Vagina (tissue), 2 donors: ENCODE measurements at regions not wholly inside any gene's neighbourhood (a gene's known extent, or its start where the extent isn't known, plus 50 kb on each side); places are given as distances from the start of the nearest gene placed in this dataset.

Experiments
- POLR2A ChIP-seq, 2 donors: fragments of 450-650 bp; IDR thresholded peaks; one replicate each; pipeline ENCODE4 v1.6.1; 2017; ENCODE audit warnings: antibody characterized with exemption in 2 of 2, mild to moderate bottlenecking in 2 of 2, moderate library complexity in 2 of 2
- TF ChIP-seq, protein P1 (sequence below), 3 experiments: fragments of 450-650 bp in 2 of 3; fragments of 200-600 bp in 1 of 3; sonication (generic) in 1 of 3; IDR thresholded peaks; one replicate each; pipeline ENCODE4 v1.5.1; 2017 to 2019; ENCODE audit warnings: antibody characterized with exemption in 3 of 3, mild to moderate bottlenecking in 2 of 3, moderate library complexity in 2 of 3

DNA sequence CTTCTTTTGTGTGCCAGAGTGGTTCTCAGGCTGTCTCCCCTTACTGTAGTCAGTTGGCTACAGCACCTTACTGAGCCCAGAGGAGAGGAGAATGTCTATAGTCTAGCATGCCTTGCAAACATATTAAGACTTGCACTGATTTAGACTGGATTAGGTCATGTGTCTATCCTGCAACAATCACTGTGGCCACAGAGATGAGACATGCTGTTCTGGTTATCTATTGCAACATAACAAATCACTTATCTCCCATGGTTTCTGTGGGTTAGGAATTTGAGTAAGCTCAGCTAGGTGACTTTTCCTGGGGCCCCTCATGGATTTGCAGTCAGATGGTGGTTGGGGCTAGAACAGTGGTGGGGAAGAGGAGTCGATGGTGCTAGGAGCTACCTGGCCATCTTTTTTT, 261.3 kb downstream of the SOD2 start:
- no peak for TF ChIP-seq POLR2A (IDR thresholded peaks at IDR 0.05)
- TF ChIP-seq, protein P1, sequence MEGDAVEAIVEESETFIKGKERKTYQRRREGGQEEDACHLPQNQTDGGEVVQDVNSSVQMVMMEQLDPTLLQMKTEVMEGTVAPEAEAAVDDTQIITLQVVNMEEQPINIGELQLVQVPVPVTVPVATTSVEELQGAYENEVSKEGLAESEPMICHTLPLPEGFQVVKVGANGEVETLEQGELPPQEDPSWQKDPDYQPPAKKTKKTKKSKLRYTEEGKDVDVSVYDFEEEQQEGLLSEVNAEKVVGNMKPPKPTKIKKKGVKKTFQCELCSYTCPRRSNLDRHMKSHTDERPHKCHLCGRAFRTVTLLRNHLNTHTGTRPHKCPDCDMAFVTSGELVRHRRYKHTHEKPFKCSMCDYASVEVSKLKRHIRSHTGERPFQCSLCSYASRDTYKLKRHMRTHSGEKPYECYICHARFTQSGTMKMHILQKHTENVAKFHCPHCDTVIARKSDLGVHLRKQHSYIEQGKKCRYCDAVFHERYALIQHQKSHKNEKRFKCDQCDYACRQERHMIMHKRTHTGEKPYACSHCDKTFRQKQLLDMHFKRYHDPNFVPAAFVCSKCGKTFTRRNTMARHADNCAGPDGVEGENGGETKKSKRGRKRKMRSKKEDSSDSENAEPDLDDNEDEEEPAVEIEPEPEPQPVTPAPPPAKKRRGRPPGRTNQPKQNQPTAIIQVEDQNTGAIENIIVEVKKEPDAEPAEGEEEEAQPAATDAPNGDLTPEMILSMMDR (IDR thresholded peaks at IDR 0.05), result no peak
